Right lobe of liver (tissue), 4 donors: ENCODE measurements at regions not wholly inside any gene's neighbourhood (a gene's known extent, or its start where the extent isn't known, plus 50 kb on each side); places are given as distances from the start of the nearest gene placed in this dataset.

Experiments used
- CTCF ChIP-seq, 4 donors: fragments of 200-600 bp in 3 of 4; fragments of 450-650 bp in 1 of 4; IDR thresholded peaks; one replicate each; pipeline versions ENCODE4 v1.5.1 to v1.8.0; 2016 to 2022; ENCODE audit warnings: antibody characterized with exemption in 4 of 4, mild to moderate bottlenecking in 2 of 4
- POLR2A ChIP-seq: fragments of 450-650 bp; IDR thresholded peaks from one replicate; pipeline ENCODE4 v1.6.1; 2017; ENCODE audit warnings: antibody characterized with exemption, mild to moderate bottlenecking
- donor health status: DM: no; HTN: no; CAD: no.
- donor health status: DM: no; HTN: no; CAD: no.
- donor health status: DM: no; HTN: yes; CAD: no.

DNA sequence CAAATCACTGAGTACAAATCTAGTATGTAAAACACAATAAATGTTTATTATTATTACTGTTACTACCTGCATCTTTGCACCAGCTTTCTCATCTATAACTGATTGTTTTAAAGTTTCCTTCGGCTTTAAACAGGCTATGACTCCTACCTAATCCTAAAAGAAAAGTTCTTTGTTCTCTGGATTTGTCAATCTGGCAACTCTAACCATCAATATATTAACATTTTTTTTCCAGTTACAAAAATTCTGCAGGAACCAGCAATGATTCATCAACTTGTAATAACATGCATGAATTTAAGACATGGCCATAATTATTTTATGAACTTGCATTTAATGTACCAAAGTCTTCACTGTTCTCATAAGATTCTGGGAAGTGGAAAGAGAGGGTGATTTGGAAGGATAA, 228.5 kb downstream of the PIK3R1 start:
- TF ChIP-seq CTCF (IDR thresholded peaks at IDR 0.05) (no peak), POLR2A (no peak)
